GM18508 (cell line): ENCODE measurements at regions not wholly inside any gene's neighbourhood (a gene's known extent, or its start where the extent isn't known, plus 50 kb on each side); places are given as distances from the start of the nearest gene placed in this dataset.
"Not testable (repeated sequence)": the region's sequence is repeated elsewhere in the genome, so short reads cannot be mapped to it uniquely, and the experiment has no call there.

ENCODE experiments used
- ATAC-seq: cut with Tn5 transposase; IDR thresholded peaks from one replicate; pipeline ENCODE4 v1.9.1; 2021; ENCODE audit warnings: moderate number of reproducible peaks; ENCODE audit not compliant: insufficient read depth, unreplicated experiment

DNA sequence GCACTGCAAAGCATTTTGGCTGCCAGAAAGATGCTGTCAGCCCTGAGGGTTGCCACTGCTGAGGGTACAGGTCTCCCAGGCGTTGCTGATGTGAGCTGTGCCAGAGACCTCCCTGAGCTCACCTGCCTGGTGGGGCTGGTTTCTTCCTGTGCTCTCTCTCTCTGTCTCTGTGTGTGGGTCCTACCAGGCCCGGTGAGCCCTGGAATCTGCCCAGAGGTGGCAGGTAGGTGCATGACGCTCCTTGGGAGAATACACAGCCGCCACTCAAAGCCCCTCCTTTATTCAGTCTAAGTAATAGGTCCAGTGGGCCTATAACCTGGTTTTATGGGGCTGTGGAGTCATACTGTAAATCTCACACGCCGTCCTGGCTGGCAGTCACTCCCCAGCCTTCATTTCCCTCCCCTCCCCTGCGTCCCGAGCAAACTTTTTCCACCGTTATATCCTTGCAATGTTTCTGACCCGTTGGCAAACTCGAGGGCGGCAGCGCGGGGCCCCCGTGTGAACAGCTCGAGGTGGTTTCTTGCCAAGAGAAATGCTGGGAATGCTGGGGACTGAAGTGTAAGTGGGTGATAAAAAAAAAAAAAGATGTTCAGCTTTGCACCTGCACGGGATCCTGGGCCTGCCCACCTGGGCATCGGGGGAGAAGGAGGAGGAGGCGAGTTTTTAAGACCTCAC lies 245.9 kb downstream of the CRLF2 start:
- ATAC-seq = no peak

DNA sequence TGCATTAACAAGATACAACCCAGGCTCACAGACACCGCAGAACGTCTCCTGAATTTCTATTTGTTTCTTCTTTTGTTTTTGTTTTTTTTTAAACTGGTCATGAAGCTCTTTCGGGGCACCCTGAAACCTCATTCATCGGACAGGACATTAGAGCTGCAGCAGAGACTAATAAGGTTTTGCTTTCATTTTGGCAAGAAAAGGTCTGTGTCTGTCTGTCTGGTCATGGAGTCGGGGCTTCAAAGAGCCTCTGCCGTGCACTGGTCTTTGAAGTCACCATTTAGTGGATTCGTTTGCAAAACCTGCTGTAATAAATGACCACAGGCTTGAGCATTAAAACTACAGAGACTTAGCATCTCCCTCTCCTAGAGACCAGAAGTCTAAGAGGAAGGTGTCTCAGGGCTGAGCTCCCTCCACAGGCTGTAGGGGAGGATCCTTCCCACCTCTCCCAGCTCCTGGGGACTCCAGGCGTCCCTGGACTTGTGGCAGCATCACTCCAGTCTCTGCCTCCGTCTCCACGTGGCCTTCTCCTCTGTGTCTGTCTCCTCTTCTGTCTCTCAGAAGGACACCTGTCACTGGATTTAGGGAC lies 247.5 kb downstream of the CRLF2 start:
- ATAC-seq = no peak

DNA sequence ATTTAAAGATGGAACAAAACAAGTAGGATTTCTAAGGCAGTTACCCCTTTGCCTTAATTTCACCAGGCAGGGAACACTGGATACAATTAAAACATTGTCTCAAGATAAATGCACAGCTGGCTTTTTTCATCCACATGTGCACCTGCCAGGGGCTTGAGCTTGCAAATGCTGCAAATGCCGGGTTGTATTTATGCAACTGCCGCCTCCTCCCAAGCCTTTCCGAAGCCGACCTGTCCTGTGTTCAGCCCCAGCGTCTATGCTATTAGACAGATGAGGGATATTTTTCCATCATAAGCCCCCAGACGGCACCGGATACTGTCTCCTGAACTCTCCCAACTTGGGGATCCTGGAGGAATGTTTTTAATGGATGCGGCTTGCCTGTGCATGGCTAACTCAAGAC lies 251.6 kb downstream of the CRLF2 start:
- no peak for ATAC-seq

DNA sequence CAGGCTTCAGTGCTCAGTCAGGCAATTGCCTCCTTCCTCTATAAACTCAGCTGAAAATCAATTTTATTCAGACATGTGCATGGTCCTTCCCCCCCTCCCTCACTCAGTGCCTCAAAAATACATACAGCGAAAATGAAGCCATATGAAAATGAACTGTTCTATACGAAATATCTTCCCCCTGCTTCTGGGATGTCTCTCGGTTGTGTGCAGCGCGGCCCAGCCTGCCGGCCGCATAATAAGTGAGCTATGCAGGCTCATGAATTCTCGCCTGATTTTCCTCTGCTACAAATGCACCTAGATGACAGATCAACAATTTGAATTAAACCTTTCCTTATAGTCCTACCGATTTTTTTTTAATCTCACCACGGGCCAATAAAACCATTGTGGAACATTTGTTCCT lies 252.9 kb downstream of the CRLF2 start:
- ATAC-seq = no peak

GRCh38 chrX:955168-955781 lies 257.2 kb downstream of the CRLF2 start:
- not testable (repeated sequence) for ATAC-seq

GRCh38 chrX:953879-954482 lies 258.5 kb downstream of the CRLF2 start:
- ATAC-seq = no peak

DNA sequence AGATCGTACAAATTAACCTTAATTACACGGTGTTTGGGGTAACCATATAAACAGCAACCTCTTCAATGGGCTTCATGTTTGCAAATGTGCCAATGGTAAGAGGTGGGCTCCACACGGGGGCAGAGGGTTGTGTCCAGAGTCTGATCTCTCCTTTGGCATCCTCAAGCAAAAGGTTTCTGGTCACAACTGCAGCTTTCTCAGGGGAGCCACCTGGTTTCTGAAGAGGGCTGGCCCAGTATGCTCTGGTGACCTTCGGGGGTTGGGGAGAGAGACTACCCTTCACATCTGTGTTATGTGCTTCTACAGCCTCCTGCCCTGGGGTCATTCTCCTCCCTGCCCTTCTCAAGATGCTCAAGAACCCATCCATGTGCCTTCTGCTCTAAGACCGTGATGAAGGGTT lies 259.6 kb downstream of the CRLF2 start:
- no peak for ATAC-seq

- not testable (repeated sequence) for ATAC-seq
Measured at GRCh38 chrX:947262-947661, 265.2 kb downstream of the CRLF2 start.

DNA sequence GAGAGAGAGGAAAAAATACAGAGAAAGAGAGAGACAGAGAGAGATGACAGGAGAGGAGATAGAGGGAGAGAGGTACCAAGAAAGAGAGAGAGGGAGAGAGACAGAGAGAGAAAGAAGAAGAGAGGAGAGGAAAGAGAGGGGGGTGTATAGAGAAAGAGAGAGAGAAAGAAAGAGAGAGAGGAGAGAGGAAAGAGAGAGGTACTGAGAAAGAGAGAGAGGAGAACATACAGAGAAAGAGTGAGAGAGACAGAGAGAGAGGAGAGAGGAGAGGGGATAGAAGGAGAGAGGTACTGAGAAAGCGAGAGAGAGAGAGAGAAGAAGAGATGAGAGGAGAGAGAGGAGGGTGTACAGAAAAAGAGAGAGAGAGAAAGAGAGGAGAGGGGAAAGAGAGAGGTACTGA lies 269.4 kb downstream of the CRLF2 start:
- no peak for ATAC-seq

- ATAC-seq = no peak
Measured at GRCh38 chrX:940691-941090, 271.8 kb downstream of the CRLF2 start.

- ATAC-seq = no peak
Measured at GRCh38 chrX:936979-937769, 275.3 kb downstream of the CRLF2 start.

DNA sequence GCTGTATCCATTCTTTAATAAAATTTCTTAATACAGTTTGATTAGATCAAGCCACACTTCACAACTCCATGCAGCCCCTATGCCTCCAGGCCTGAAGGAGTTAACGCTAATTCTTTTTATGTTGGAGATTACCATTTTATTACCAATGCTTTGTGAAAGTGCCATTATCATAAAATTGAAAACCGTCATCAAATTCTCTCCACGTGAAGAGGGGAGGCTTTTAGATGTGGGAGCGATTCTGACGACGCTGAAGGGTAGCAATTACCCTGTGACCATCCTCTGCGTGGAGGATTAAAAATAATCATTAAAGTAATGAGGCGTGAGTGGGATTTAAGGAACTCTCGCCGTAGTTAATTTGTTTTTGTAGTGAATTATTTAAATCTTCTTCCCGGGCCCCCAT lies 278.8 kb downstream of the CRLF2 start:
- ATAC-seq = no peak

GRCh38 chrX:928606-929005 lies 283.8 kb downstream of the CRLF2 start:
- no peak for ATAC-seq

DNA sequence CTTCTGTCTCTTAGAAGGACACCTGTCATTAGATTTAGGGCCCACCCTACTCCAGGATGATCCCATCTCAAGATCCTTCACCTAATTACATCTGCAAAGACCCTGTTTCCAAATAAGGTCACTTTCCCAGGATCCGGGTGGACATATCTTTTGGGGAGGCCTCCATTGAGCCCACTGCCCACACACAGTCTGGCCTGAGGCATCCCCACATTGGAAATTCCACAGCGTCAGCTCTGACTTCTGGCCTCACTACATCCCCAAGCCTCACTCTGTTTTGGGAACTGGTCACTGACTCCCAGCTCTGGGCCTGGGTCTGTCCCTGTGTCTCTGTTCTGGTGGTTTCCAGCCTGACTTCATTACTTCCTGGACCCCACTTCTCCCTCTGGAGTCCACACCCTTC lies 285.5 kb downstream of the CRLF2 start:
- ATAC-seq = no peak

- ATAC-seq = no peak
Measured at GRCh38 chrX:926070-926469, 286.4 kb downstream of the CRLF2 start.

- no peak for ATAC-seq
Measured at GRCh38 chrX:925652-926061, 286.8 kb downstream of the CRLF2 start.

DNA sequence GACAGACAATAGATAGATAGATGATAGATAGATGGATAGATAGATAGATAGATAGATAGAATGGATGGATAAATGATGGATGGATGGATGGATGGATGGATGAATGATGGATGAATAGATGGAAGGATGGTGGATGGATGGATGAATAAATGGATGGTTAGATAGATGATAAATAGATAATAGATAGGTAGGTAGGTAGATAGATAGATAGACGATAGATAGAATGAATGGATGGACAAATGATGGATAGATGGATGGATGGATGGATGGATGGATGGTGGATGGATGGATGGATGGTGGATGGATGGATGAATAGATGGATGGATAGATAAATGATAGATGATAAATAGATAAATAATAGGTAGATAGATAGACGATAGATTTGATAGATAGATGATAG lies 287.4 kb downstream of the CRLF2 start:
- ATAC-seq = no peak

- no peak for ATAC-seq
Measured at GRCh38 chrX:924017-924416, 288.4 kb downstream of the CRLF2 start.

DNA sequence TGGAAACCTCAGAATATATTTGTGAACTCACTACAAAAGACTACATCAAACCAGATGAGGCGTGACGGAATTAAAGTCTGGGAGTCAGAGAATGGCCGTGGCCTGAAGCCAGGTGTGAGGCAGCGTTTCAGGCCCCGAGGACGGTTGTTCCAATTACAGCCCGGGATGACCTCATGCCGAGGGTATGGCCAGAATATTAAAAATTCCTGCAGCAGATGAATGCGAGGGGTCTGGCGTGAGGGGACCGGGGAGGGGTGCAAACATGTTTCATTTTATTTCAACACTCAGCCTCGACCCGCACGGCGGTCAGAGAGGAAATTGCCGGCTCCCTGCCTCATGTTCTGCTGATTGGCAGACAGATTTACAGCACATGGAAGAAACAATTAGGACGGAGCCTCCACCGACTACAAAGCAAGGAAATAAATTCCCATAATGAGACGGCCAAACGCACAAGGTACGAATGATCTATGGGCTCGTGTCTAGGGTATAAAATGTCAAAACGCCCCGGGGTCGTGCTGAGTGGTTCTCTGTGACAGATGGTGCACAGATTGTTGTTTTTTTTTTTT lies 289.7 kb downstream of the SHOX start:
- no peak for ATAC-seq

GRCh38 chrX:916230-916599 lies 285.6 kb downstream of the SHOX start:
- ATAC-seq = no peak
